Activated gamma-delta T cell treated with anti-CD3 and anti-CD28 coated beads, Interleukin-2, amount 50 U/mL, for 16 hours (primary cell): ENCODE measurements at regions not wholly inside any gene's neighbourhood (a gene's known extent, or its start where the extent isn't known, plus 50 kb on each side); places are given as distances from the start of the nearest gene placed in this dataset.

Experiments
- DNase-seq: peaks from one replicate; pipeline ENCODE4 v3.0.0-alpha.2; 2020; ENCODE audit warnings: low read depth

DNA sequence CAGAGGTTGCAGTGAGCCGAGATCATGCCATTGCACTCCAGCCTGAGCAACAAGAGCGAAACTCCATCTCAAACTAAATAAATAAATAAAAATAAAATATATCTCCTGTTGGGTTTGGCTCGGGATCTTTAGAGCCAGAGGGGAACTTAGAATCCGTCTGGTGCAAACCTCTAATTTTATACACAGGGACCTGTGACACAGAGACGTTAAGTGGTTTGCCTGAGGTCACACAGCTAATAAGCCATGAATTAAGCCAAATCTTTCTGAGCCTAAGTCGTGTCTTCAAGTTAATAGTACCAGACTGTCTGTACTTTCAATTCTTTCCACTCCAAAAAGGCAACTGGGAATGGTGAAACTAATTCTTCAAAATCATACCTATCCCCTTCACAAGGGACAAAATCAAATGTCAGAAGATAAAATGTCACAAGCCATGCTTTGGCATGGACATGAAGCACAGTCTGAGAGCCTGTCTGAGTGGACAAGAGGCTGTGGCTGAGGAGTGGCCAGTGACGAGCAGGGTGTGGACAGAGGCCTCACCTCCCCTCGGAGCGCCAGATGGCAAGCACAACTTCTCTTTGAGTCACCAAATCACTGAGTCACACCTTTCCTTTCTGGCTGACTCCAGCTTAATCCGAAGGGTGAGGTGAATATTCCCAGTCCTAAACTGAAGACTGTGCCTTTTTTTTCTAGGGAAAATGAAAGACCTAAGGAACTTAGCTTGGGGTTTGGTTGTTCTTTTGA is 177.4 kb downstream of the TFAP2A start:
- no peak for DNase-seq

DNA sequence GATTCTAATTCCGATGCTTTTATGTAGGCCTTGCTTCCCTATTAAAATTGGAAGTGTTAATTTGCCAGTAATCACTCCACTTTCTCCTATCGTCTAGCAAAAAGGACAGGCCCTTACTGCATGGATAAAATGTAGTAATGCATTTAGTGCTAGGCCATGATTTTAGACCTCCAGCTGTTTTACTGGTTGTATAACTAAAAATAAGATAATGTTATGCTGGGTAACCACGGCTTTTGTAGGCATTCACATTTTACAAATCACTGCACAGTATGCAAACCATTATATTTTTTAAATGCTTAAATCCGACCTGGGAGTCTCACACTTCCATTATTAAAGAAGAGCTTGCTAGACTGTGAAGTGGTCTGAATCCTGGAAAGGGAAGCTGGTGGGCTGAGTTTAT is 179.5 kb downstream of the TFAP2A start:
- no peak for DNase-seq

GRCh38 chr6:10230531-10230930 is 184.3 kb downstream of the TFAP2A start:
- no peak for DNase-seq

DNA sequence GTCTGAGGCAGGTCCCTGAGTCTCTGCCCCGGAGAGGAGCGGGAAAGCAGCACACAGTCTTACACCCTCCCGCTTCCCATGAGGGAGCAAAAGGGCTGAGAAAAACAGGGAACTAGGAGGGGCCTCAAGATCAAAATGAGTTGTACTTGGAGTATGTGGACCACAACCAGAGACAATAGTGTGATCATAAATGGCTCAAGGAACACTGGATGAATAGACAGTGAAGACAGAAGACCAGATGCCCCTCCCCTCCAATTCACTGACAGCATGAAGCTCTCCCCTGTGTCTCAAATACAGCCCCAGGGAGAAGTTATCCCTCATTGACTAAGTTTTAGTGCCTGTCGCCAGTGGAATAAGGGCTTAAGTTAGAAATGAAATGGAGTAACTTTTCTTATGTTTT is 191.0 kb downstream of the TFAP2A start:
- DNase-seq = no peak

- DNase-seq = no peak
These were observed 193.7 kb downstream of the TFAP2A start for GRCh38 chr6:10221178-10221577.

- DNase-seq = no peak
These were observed 195.4 kb downstream of the TFAP2A start for GRCh38 chr6:10219510-10219909.

- no peak for DNase-seq
These were observed 197.8 kb downstream of the TFAP2A start for GRCh38 chr6:10217111-10217510.

DNA sequence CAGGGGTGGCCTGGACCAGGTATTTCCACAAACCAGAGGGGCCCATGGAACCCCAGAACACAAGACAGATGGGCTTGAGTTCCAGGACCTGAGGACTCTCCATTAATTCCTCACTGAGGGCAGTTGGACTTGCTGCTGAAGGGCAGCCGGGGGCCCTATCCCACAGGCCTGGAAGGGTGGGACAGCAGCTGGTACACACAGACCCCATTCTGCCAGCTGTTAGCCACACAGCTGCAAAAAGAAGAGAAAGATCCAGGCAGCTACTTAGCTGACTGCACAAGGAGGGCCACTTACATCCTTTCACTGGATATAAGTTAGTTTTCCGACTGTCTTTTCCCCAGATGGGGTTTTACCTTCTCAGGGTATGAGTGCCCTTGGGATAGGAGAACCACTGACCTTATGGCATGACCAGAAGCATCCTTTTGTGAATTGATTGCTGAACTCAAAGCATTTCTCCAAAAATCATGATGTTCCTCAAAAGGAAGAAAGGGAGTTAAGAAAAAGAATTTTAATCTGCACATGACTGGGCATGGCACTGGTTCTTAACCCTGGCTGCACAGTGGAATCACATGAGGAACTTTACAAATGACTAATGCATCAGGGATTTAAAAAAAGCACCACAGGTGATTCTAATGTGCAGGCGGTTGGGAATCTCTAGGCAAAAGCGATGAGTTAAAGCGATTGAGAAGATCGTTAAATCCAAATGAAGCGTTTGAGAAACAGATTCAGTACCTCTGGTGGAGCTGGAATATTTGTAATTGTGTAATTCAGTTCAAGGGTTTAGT is 199.4 kb downstream of the TFAP2A start:
- no peak for DNase-seq

GRCh38 chr6:10210052-10210451 is 204.8 kb downstream of the TFAP2A start:
- DNase-seq = no peak

GRCh38 chr6:10205892-10206291 is 209.0 kb downstream of the TFAP2A start:
- no peak for DNase-seq

DNA sequence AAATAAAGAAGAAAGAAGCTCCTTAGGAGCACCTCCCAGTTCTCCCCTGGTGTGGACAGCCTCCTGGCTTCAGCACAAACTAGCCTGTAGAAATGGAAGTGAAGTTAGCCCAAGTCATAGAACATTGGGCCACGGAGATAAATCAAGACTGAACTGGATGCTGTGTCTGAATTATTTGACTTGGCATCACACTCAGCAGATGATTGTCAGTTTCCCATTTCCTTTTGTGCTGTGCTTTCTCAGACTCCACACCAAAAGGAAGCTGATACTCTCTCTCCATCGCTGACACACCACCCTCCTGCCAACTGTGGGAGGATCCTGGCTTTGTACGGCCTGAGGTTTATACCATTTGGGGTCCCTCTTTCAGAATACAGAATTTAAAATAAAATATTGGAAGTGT is 209.8 kb downstream of the TFAP2A start:
- no peak for DNase-seq

DNA sequence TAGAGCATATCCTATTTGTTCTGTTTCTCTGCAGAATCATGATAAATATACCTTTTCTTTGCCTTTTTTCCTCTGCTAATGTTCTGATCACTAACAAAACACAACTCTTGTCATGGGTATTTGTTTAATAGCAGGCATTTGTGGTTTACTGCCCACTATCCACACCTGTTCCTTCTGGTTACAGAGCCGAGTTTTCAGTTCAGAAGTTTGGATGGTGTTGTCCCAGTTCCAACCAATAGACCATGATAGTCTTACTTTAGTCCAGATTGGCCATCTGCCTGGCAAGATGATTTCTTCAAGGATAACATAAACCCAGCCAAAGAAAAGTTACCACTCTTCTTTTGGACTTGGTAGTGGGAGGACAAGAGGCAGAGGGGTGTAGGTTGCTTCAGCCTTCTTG is 211.2 kb downstream of the TFAP2A start:
- no peak for DNase-seq

DNA sequence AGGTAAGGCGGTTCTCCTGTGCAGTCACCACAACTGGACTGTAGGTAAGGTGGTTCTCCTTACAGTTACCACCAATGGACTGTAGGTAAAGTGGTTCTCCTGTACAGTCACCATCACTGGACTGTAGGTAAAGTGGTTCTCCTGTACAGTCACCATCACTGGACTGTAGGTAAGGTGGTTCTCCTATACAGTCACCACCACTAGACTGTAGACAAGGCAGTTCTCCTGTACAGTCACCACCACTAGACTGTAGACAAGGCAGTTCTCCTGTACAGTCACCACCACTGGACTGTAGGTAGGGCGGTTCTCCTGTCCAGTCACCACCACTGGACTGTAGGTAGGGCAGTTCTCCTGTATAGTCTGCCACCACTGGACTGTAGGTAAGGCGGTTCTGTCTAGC is 212.3 kb downstream of the TFAP2A start:
- DNase-seq = no peak

DNA sequence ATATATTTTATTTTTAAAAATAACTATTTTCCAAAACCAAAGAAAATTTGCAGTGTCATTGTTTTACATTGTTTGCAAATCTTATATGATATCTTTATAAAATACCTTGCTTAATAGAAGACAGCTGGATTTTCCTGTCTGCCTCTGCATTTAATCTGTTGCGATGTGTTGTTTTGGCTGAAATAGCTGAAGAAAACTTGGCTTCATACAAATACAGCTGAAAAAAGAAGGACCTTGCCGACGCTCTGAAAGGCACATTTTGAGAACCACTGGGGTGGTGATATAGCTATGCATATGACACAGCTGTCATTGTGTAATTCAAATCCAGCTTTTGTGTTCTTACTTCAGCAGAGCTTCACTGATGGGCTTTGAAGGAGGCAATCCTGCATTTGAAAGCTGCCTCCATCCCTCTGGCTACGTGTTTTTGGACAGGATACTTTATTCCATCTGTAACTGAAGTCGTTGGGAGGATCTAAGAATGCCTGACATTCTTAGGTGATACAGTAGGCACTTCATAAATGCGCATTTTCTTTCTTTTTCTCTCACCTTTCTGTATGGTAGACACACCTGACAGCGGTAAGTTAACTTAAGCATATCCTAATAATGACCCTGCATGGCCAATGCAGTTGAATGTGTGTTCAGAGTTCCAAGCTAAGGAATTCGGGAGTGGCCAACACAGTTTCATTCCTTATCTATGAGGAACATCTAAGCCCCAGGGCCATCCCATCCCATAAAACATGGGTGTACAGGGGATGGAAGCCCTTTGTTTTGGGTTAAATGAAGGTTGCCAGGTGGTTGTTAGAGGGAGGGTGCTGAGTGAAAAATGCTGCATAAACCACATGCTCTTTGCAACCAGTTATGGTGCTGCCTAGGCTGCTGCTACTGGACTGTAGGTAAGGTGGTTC is 213.0 kb downstream of the TFAP2A start:
- no peak for DNase-seq

GRCh38 chr6:10196090-10196489 is 218.8 kb downstream of the TFAP2A start:
- DNase-seq = no peak

GRCh38 chr6:10194816-10195672 is 219.8 kb downstream of the TFAP2A start:
- no peak for DNase-seq

DNA sequence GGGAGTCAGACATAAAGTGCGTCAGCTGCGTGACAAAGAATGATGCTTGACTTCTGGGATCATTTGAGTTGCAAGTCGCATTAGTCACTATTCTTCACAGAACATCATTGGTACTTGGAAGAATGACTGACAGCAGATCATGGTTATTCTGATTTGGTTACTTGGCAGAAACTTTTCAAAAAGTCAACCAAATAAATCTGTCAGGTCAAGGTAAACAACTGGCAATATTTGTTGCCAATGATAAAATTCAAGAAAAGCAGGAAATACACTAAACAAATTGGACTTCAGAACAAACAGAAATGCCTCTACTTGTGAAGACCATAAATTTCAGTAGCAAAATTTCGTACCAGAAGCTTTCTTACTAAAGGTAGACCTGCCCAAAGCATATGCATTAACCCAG is 221.6 kb downstream of the TFAP2A start:
- DNase-seq = no peak

- no peak for DNase-seq
These were observed 224.8 kb downstream of the TFAP2A start for GRCh38 chr6:10190042-10190441.

GRCh38 chr6:10184371-10185227 is 230.3 kb downstream of the TFAP2A start:
- no peak for DNase-seq
